ENCODE measurements at regions not wholly inside any gene's neighbourhood (a gene's known extent, or its start where the extent isn't known, plus 50 kb on each side); places are given as distances from the start of the nearest gene placed in this dataset.

- TF ChIP-seq, protein P1, sequence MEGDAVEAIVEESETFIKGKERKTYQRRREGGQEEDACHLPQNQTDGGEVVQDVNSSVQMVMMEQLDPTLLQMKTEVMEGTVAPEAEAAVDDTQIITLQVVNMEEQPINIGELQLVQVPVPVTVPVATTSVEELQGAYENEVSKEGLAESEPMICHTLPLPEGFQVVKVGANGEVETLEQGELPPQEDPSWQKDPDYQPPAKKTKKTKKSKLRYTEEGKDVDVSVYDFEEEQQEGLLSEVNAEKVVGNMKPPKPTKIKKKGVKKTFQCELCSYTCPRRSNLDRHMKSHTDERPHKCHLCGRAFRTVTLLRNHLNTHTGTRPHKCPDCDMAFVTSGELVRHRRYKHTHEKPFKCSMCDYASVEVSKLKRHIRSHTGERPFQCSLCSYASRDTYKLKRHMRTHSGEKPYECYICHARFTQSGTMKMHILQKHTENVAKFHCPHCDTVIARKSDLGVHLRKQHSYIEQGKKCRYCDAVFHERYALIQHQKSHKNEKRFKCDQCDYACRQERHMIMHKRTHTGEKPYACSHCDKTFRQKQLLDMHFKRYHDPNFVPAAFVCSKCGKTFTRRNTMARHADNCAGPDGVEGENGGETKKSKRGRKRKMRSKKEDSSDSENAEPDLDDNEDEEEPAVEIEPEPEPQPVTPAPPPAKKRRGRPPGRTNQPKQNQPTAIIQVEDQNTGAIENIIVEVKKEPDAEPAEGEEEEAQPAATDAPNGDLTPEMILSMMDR (IDR thresholded peaks at IDR 0.05) = no peak
- TF ChIP-seq POLR2A (IDR thresholded peaks at IDR 0.05) = no peak
These were observed 163.8 kb upstream of the CMC1 start for GRCh38 chr3:28077572-28077971.

Data from adrenal gland (tissue), 5 donors.